ENCODE measurements at regions not wholly inside any gene's neighbourhood (a gene's known extent, or its start where the extent isn't known, plus 50 kb on each side); places are given as distances from the start of the nearest gene placed in this dataset.

DNA sequence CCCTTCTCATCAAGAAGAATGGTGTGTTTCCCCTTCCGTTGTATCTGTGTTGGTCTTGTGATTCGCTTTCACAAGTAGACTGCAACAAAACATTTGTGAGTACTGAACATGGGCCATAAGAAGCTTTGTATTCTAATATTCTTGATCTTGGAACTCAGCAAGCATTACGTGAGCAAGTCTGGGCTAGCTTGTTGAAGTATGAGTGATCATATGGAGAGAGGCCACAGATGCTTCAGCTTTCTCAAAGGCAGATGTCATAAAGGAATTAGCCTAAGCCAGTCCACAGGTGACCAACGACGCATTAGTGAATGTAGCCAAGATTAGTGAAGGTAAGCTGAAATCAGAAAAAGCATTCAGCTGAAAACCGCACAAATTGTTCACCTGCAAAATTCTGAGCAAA lies 609.6 kb upstream of the NEGR1 start:
- no peaks in the 10 kb centered on the region for H3K36me3 Mint-ChIP-seq (ENCODE audit: low read depth)
- 93 to 97% methylated on average over 3 to 6 of the region's 6 CpGs for WGBS, 2 experiments (ENCODE audit: insufficient coverage in 1 of 2, insufficient read length in 1 of 2)

GRCh38 chr1:72885841-72886240 lies 603.5 kb upstream of the NEGR1 start:
- Histone ChIP-seq H3K36me3 (ENCODE audit: control insufficient read depth, insufficient read depth, low read length) (no peaks in the 10 kb centered on the region), H3K27ac (ENCODE audit: low read depth, low read length) (no peak overlapping the region), H3K4me1 (ENCODE audit: control insufficient read depth, insufficient read depth, low read length) (no peaks in the 10 kb centered on the region), H3K4me3 (ENCODE audit: low read length) (no peak overlapping the region), H3K27me3 (ENCODE audit: control insufficient read depth, insufficient read depth, low read length, poor library complexity, severe bottlenecking) (no peaks in the 10 kb centered on the region), H3K9me3 (ENCODE audit: control insufficient read depth, low read length) (no peaks in the 10 kb centered on the region), H3K9ac (ENCODE audit: extremely low read depth, low read length, poor library complexity, severe bottlenecking) (no peak overlapping the region)
- Mint-ChIP-seq H3K4me3 (no peak overlapping the region), H3K4me1 (no peaks in the 10 kb centered on the region), H3K27ac (no peak overlapping the region), H3K27me3 (ENCODE audit: insufficient read depth) (no peaks in the 10 kb centered on the region), H3K36me3 (ENCODE audit: low read depth) (no peaks in the 10 kb centered on the region), H3K9me3 (no peaks in the 10 kb centered on the region)
- DNase-seq, result no peak
- TF ChIP-seq, protein P1, sequence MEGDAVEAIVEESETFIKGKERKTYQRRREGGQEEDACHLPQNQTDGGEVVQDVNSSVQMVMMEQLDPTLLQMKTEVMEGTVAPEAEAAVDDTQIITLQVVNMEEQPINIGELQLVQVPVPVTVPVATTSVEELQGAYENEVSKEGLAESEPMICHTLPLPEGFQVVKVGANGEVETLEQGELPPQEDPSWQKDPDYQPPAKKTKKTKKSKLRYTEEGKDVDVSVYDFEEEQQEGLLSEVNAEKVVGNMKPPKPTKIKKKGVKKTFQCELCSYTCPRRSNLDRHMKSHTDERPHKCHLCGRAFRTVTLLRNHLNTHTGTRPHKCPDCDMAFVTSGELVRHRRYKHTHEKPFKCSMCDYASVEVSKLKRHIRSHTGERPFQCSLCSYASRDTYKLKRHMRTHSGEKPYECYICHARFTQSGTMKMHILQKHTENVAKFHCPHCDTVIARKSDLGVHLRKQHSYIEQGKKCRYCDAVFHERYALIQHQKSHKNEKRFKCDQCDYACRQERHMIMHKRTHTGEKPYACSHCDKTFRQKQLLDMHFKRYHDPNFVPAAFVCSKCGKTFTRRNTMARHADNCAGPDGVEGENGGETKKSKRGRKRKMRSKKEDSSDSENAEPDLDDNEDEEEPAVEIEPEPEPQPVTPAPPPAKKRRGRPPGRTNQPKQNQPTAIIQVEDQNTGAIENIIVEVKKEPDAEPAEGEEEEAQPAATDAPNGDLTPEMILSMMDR (conservative IDR thresholded peaks at IDR 0.05), result no peak
- WGBS, 2 experiments (ENCODE audit: insufficient coverage in 1 of 2, insufficient read length in 1 of 2), result 74% methylated on average over 1 of the region's 1 CpG; no CpG with 5 or more reads in 1 of the 2 experiments

More for the DNA sequence above, 609.6 kb upstream of the NEGR1 start:
- H3K9me3 Mint-ChIP-seq, result no peaks in the 10 kb centered on the region
- Histone ChIP-seq H3K9me3 (ENCODE audit: control insufficient read depth, low read length) (no peaks in the 10 kb centered on the region), H3K4me1 (ENCODE audit: control insufficient read depth, insufficient read depth, low read length) (no peaks in the 10 kb centered on the region), H3K9ac (ENCODE audit: extremely low read depth, low read length, poor library complexity, severe bottlenecking) (no peak overlapping the region), H3K36me3 (ENCODE audit: control insufficient read depth, insufficient read depth, low read length) (no peaks in the 10 kb centered on the region), H3K27ac (ENCODE audit: low read depth, low read length) (no peak overlapping the region), H3K27me3 (ENCODE audit: control insufficient read depth, insufficient read depth, low read length, poor library complexity, severe bottlenecking) (no peaks in the 10 kb centered on the region), H3K4me3 (ENCODE audit: low read length) (no peak overlapping the region)
- no peaks in the 10 kb centered on the region for H3K27me3 Mint-ChIP-seq (ENCODE audit: insufficient read depth)
- H3K4me3 Mint-ChIP-seq, result no peak overlapping the region
- peaks cover 3% of the 10 kb centered on the region for H3K4me1 Mint-ChIP-seq
- TF ChIP-seq, protein P1 (conservative IDR thresholded peaks at IDR 0.05), result no peak
- no peak overlapping the region for H3K27ac Mint-ChIP-seq
- no peak for DNase-seq

DNA sequence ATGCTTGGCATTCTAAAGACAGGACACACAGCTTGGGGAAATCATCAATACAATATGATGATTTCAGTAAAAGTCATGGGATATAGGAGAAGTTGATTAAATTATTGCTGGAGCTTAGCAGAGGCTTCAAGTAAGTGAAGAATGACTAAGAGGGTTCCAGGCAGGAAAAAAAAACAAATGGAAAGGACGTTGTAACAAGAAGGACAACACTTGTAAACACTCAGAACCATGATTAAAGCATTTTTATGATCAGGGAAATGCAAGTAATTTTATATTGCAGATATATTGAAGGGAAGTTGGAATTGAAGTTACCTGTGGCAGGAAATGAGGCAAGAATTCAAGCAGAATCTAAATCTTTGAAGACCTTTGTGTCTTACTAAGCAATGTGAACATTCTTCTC lies 602.7 kb upstream of the NEGR1 start:
- Mint-ChIP-seq H3K4me1 (no peaks in the 10 kb centered on the region), H3K27ac (no peak overlapping the region), H3K9me3 (no peaks in the 10 kb centered on the region), H3K36me3 (ENCODE audit: low read depth) (no peaks in the 10 kb centered on the region), H3K4me3 (no peak overlapping the region), H3K27me3 (ENCODE audit: insufficient read depth) (no peaks in the 10 kb centered on the region)
- no peak for DNase-seq
- no peak overlapping the region for H3K9ac ChIP-seq (ENCODE audit: extremely low read depth, low read length, poor library complexity, severe bottlenecking)
- no peaks in the 10 kb centered on the region for H3K9me3 ChIP-seq (ENCODE audit: control insufficient read depth, low read length)
- H3K36me3 ChIP-seq (ENCODE audit: control insufficient read depth, insufficient read depth, low read length), result no peaks in the 10 kb centered on the region
- no peaks in the 10 kb centered on the region for H3K27me3 ChIP-seq (ENCODE audit: control insufficient read depth, insufficient read depth, low read length, poor library complexity, severe bottlenecking)
- TF ChIP-seq, protein P1 (conservative IDR thresholded peaks at IDR 0.05), result no peak
- no peaks in the 10 kb centered on the region for H3K4me1 ChIP-seq (ENCODE audit: control insufficient read depth, insufficient read depth, low read length)
- WGBS, 2 experiments (ENCODE audit: insufficient coverage in 1 of 2, insufficient read length in 1 of 2), result 80 to 86% methylated on average over 1 of the region's 1 CpG
- no peak overlapping the region for H3K27ac ChIP-seq (ENCODE audit: low read depth, low read length)
- no peak overlapping the region for H3K4me3 ChIP-seq (ENCODE audit: low read length)

Data from endodermal cell (in vitro differentiated cells).